GM18519 (cell line): ENCODE measurements at regions not wholly inside any gene's neighbourhood (a gene's known extent, or its start where the extent isn't known, plus 50 kb on each side); places are given as distances from the start of the nearest gene placed in this dataset.
"Not testable (repeated sequence)": the region's sequence is repeated elsewhere in the genome, so short reads cannot be mapped to it uniquely, and the experiment has no call there.

ENCODE experiments used
- ATAC-seq: cut with Tn5 transposase; IDR thresholded peaks from one replicate; pipeline ENCODE4 v1.9.1; 2021; ENCODE audit warnings: mild to moderate bottlenecking, moderate library complexity; ENCODE audit not compliant: unreplicated experiment, low FRiP score

DNA sequence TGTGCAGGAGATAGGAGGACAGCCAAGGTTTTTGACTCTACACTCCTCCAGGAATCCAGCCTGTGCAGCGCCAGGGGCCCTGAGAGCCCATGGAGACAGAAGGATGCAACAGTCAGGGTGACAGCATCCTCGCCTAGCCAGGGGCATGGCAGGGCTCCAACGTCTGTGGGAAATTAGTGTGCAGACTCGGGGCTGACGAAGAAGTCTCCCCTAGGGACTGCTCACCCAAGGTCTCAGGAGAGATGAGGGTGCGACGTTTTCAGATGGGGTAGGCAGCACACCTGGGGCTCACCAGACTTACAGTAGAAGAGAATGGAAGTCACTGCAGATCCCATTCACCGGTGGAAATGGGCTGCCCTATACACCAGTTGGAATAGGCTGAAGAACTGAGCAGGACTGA, 241.7 kb downstream of the SETD4 start:
- ATAC-seq = no peak

DNA sequence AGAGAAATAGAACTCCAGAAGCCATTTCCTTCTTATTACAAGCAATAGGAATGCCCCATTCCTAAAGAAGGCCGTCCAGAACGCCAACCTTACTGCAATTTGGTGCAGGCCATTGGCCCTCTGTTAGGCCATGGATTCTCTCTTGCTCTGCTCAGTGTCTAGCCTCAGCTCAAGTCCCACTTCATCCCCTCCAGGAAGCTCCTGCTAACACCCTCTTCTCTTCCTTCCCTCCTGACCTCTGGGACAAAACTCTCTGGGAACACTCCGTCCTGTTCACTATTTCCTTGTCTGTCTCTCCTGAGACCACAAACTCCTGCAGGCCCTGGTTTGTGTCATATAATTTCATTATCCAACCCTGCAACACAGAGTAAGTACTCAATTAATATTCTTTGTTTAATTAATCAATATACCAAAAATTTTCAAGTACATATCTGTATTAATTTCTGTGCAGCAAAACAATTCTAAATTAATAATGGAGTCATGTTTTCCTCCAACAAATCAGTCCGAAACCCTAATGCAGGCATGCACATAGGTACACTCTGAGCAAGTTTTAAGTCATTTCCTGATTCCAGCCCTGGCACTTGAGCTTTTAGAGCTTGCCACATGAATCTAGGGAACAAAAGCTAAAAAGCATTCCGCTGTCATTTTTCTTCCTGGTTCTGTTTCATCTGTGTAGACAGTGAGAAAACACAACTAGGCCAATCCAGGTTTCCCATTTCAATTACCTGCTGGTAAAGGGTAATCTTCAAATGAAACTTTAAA, 245.3 kb downstream of the SETD4 start:
- no peak for ATAC-seq

DNA sequence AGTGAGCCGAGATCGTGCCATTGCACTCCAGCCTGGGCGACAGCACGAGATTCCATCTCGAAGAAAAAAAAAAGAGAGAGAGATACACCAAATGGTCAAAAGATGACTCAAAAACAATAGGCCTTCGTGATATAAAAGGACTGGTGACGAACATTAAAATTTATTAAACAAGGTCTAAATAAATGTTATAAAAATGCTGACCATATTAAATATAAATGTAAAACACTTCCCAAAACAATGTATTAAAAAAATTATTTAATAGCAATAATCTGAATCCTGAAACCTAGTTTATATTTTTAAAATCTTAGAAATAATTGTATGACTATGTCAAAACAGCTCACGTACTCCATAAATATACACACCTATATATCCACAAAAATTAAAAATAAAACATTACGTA, 247.6 kb downstream of the SETD4 start:
- no peak for ATAC-seq

DNA sequence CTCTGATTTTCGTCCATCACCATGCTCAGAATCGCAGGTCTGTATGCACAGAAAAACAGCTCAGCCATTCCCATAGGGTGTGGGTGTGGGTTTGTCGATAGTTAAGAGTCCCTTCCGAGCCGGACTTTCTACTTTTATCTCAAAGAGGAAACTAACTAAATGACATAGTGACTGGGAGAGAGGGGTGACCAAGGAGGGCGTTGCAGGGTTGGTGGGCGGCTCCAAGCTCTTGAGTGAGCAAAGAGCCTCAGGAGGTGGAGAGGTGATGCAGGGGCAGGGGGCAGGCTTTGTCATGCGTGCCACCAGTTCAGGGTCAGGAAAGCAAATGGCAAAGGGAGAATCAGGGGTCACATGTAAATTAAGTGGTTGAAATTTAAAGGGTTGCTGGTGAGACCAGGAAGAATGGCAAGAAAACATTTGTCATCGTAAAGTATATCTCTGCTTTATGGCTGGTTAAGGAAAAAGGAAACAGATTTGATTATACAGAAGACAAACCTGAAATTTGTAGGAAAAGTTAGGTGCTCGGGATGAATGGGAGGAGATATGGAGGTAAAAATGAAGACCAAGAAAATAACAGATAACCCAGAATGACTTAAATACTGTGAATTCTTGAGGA, 249.0 kb downstream of the SETD4 start:
- ATAC-seq = no peak

DNA sequence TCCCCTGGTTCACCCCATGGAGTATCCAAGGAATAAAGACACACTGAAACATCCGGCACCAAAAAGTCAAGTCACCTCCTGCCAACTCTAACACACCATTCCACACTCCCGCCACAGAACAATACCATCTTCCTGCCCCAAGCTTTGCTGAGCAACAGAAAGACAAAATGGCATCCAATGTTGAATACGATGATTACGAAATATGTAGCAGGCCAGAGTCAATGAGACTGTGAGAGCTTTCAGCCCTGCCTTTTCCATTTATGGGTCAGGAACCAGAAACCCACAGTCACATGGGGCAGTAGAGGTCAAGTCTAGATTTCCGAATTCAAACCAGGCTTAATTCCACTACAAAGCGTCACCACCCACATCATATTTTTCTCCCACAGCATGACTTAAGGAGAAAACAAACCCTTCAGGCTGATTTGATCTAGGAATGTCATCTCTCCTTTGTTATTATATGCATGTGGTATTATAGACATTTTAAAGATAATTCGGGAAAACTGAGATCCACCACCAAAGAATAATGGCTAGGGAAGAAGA, 249.8 kb downstream of the SETD4 start:
- ATAC-seq = no peak

DNA sequence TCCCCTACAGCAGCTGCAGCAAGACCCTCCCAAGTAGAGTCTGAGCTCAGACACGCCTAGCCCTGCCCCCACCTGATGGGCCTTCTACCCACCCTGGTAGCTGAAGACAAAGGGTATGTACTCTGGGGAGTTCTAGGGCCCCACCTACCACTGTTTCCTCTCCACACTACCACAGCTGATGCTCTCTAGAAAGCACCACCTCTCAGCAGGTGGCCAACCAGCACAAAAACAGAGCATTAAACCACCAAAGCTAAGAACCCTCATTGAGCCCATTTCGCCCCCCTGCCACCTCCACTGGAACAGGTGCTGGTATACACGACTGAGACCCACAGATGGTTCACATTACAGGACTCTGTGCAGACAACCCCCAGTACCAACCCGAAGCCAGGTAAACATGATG, 258.9 kb downstream of the SETD4 start:
- ATAC-seq = no peak

DNA sequence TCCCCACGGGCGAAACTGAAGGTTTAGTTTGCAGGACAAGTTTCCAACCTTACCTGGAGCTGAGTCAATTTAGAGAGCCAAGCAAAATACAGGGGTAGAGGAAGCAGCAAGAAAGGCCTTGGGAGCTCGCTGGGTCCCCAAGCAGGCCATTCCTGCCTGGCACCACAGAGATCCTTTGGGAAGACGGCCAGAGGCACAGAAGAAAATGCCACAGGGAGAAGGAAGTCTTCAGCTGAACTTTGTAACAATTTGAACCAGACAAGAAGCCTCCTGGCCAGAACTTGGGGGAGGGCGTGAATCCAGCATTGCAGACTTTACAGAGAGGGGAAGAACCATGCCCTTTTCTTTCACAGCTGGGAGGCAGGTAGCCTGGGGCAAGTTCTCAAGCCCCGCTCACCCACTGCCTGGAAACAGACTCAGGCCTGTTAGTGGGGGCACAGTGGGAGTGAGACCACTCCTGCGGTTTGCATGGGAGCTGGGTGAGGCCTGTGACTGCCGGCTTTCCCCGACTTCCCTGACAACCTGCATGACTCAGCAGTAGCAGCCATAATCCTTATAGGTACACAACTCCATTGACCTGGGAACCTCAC, 259.4 kb downstream of the SETD4 start:
- ATAC-seq = not testable (repeated sequence)

DNA sequence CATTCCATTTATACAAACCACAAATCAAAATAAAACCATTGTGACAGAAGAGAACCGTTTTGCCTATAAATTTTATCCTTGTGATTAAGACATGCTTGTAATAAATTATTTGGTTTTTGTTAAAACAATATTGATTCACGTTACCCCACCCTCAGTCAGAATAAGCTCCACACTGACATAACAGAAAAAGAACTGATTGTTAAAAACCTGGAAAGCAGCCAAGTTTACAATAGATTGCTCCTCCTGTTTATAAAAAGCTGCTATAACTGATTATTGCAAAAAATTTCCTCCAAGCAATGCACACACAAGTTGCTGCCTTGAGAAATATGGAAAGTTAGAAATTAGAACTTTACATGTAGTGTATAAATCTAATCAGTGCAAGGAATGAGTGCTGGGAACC, 263.5 kb downstream of the SETD4 start:
- no peak for ATAC-seq

DNA sequence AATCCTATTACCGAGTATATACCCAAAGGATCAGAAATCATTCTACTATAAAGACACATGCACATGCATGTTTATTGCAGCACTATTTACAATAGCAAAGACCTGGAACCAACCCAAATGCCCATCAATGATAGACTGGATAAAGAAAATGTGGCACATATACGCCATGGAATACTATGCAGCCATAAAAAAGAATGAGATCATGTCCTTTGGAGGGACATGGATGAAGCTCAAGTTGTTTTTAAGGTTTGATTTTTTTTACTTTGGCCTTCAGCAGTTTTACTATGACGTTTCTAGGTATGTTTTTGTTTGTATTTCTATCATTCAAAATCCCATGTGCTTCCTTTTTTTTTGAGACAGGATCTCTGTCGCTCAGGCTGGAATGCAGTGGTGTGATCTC, 265.8 kb downstream of the SETD4 start:
- ATAC-seq = not testable (repeated sequence)

DNA sequence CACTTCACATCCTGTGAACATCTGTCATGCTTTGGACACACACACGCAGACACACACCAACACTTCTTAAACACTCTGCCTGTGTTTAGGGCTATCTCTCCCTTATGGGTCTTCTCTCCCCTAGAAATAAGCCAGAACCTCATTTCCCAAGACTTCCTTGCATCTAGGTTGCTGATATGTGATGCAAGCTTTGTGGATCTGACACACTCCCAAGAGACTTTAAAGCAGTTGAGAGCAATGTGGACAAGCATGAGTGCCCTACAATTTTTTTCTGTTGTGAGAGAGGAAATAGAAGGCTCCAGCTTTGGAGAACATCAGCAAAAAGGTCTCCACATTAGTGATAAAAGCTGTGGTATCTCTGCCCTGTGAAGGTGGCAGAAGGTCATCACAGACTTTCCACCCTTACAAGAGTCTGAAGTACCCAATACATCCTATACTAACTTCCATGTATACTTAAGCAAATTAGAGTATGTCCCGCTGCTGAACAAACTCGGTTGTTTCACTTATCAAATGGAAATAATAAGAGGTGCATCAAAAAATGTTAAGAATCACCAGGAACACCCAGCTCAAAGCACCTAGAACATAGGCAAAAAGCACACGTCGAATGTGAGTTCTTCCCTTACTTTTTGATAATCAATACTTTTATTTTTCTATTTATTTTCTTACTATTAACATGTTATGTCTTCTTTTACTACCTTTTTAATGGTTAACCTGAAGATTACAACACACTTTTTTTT, 267.6 kb downstream of the SETD4 start:
- ATAC-seq = no peak

DNA sequence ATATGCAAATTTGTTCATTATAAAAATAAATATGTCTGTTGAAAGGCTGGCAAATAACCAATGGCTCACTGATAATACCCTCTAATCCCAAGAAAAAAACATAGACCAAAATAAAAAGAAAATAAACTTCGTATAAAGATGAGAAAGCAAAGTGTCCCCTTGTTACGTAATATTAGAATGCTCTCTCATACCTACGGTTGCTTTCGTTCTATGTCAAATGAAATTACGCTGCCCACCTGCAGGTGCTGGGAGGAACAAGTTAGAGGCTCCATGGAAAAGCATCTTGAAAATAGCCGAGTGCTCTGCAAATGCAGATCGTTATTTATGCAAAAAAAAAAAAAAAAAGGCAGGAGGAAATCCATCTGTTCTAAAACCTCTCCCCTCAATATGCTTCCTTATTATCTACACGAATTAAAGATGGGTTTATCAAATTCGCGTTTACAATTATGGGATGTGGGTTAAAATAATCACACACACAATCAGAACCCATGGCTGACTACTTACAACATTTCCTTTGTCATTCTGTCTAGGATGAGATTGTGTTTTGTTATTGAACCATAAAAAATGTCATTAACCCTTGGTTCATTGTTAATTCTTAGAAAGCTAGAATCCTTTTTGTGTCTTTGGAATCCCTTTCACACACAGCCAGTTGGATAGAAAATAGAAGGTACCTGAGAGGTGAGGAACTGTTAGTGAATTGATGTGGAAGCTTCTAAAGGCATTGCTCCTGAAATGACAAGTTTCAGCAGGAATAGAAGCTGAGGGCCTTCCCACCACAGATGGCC, 268.6 kb downstream of the SETD4 start:
- no peak for ATAC-seq

DNA sequence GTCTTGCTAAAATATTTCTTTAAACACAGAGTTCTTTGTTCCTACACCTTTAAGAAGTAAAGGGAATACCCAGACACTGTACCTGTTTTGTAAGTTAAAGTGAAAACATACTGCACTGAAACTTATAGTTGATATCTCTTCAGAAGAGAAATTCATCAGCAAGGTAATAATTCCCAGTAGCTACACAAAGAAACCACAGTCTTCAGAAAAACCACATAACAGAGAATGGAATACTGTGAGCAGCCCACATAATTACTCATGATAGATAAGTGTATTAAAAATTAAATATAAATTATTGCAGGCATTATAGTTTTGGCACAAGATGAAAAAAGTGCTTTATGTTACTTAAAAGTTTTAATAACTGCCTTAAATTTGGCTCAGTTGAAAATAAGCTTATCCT, 276.6 kb downstream of the SETD4 start:
- ATAC-seq = no peak

DNA sequence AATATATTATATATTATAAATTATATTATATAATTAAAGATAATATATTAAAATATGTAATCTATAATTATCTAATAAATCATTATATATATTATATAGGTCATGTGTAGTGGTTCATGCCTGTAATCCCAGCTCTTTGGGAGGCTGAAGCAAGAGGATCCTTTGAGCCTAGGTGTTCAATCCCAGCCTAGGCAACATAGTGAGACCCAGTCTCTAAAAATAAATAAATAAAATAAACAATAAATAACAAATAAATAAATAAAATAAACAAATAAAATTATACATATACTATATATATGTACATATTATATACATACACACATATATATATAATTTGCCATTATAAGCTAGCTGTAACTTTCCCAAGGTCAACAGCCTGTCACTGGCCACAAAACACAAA, 277.7 kb downstream of the SETD4 start:
- no peak for ATAC-seq

DNA sequence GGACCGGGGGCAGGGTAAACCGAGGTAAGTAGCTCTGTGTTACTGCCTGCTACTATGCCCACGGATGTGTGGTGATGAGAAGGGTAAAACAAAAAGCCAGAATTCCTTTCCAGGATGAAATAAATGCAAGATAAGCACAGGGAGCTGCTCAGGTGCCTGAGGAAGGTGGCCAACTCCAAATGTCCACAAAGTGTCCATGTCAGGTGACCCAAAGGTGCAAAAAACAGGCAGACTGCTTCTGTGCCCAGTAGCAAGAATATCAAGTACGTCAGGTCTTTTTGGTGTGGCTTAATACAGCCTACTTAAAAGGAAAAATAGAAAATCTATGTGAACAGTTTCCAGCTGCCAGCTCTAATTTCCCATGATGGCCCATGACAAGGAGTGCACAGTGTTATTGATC, 279.3 kb downstream of the SETD4 start:
- no peak for ATAC-seq

DNA sequence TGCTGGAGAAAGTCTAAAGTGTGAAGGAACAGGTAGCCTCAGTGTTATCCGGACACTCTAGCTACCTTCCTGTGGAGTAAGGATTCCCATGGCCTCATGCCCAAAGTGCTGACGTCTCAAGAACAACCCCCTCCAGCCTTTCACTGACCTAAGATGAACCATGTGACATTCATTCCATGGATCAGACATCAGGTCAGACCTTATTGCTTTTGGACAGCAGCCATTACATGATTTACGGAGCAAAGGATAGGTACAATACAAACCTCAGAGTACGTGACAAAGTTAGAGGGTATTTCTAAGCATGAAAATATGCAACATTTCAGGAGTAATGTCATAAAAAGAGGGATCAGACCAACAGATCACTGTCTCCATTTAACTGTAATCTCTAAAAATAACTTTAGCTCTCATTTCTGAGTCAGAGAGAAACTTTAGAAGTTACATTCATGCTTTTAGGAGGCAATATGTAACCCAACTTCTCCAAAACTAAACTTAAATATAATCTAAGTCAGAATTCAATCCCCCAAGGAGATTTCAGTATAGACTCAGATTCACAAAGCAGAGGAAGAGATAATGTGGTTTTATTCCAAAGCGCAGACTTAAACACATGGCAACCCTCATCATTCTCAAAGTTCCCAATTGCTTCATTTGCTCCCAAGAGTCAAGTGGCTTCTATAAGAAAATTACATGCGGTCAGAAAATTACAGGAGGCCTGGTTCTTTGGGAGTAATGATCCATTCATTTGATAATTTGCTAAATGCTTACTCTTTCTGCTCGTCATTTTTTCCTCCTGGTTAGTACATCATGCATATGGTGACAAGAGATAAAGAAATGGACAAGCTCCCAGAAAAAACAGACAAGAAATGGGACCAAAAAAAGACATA, 280.4 kb downstream of the SETD4 start:
- ATAC-seq = no peak

DNA sequence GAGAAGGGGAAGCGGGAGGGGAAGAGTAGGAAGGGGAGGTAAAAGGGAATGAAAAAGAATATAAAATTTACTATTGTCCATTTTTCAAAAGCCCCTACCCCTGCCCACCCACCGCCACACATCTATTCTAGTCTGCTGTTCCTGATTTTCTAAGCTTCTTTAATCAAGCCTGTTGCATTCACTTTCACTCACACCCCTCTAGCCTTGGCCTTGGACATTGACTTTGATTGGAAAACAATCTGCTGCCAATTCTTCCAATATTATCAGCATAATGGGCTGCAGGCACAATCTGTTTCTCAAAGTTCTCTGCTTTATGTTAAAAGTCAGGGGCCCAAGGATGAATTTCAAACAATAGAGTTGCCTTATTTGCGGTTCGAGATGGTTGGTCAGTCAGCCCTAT, 281.2 kb downstream of the SETD4 start:
- no peak for ATAC-seq

DNA sequence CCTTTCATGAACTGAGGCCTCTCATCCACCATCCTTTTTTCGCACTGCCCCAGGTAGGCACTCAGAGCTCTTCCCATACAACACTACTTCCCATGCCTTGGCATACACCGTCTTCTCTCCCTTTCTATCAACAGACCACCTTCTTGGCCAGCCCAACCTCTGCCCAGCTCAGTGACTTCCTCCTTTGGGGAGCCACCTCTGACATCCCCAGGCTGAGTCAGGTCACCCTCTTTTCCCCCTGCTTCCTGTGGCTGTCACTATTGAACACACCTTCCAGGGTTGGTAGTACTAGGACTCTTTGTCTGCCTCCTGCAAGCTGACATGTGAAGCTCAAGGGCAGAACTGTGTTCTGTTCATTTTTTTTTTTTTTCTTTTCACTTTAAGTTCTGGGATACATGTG, 283.2 kb downstream of the SETD4 start:
- no peak for ATAC-seq

DNA sequence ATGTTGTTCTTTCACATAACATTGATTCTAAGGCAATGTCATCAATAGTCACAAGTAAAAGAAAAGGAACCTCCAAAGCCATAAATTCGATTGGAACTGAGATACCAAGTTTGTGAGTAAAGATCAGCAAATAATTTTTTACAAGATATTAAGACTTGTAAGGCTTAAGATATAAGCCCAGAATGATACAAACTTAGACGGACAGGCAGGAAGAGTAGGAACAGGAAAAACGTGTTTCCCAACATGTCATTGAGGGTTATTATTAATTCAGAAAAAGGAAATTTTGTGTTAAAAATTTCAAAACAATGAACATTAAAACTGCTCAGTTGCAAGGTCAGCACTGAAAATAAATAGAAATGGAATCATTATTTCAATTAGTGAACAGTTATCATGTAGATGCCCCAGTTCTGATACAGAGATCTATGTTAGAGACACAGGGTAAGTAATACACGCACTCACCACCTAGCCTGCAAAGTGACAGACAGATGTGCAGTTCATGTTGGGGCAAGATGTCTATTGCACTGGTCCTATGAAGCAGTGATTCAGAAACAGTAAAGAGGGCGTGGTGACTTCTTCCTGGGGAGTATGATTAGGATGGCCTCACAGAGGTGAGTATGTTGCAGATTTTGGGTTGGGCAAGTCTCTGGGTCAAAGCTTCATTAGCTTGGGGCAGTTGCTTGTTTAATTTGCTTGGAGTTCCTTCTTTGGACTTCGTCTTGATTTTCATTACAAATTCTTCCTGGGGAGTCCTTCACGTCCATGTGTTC, 284.4 kb downstream of the SETD4 start:
- no peak for ATAC-seq
